OCI-LY7 (cell line): ENCODE measurements at regions not wholly inside any gene's neighbourhood (a gene's known extent, or its start where the extent isn't known, plus 50 kb on each side); places are given as distances from the start of the nearest gene placed in this dataset.

ENCODE experiments used
- BruUV-seq: library from RNA; stranded (reverse); fragments of 400-500 nt; replicated peaks from 2 replicates; lab custom pipeline; 2021; lab: Mats Ljungman, UMichigan
- CTCF ChIA-PET: fragments of 300-600 bp; sonication (Branson Sonifier 250); formaldehyde crosslinking; loops from one replicate; lab custom pipeline; 2022; ENCODE audit warnings: antibody characterized with exemption; ENCODE audit not compliant: unreplicated experiment; lab: Charles Lee
- POLR2A ChIA-PET: fragments of 300-600 bp; sonication (Branson Sonifier 250); formaldehyde crosslinking; loops from one replicate; lab custom pipeline; 2022; ENCODE audit warnings: antibody characterized with exemption; lab: Charles Lee
- DNase-seq: peaks from one replicate; pipeline ENCODE4 v3.0.0-alpha.2; 2015; ENCODE audit warnings: low spot score
- H2AFZ ChIP-seq: fragments of 200-600 bp; sonication (generic), shearing (Covaris generic); 2 replicates; pipeline ENCODE4 v1.6.1; 2014; ENCODE audit warnings: mild to moderate bottlenecking, antibody characterized with exemption, low read length, moderate library complexity
- H3K27ac ChIP-seq: fragments of 200-600 bp; sonication (generic); 2 replicates; pipeline ENCODE4 v1.5.1; 2014; ENCODE audit warnings: mixed run types, low read depth, mild to moderate bottlenecking, moderate library complexity, low read length, inconsistent platforms; ENCODE audit not compliant: poor library complexity, severe bottlenecking
- H3K36me3 ChIP-seq: fragments of 200-600 bp; sonication (generic); 2 replicates; pipeline ENCODE4 v1.6.1; 2014; ENCODE audit warnings: mild to moderate bottlenecking, antibody characterized with exemption, low read length, moderate library complexity, mixed read lengths; ENCODE audit not compliant: insufficient read depth
- H3K4me1 ChIP-seq: fragments of 200-600 bp; sonication (generic); 2 replicates; pipeline ENCODE4 v1.5.1; 2014; ENCODE audit warnings: mild to moderate bottlenecking, low read length; ENCODE audit not compliant: insufficient read depth, poor library complexity, severe bottlenecking
- H3K4me2 ChIP-seq: fragments of 200-600 bp; sonication (generic); 2 replicates; pipeline ENCODE4 v1.6.1; 2014; ENCODE audit warnings: mild to moderate bottlenecking, low read length
- H3K4me3 ChIP-seq: fragments of 200-600 bp; sonication (generic); 2 replicates; pipeline ENCODE4 v1.5.1; 2014; ENCODE audit warnings: mild to moderate bottlenecking, low read depth, low read length; ENCODE audit not compliant: poor library complexity, severe bottlenecking
- H3K79me2 ChIP-seq: fragments of 200-600 bp; sonication (generic); 2 replicates; pipeline ENCODE4 v1.6.1; 2016; ENCODE audit warnings: low read depth, mild to moderate bottlenecking, low read length, moderate library complexity, mixed read lengths; ENCODE audit not compliant: insufficient read depth
- H3K9me2 ChIP-seq: fragments of 200-600 bp; sonication (generic); 2 replicates; pipeline ENCODE4 v1.6.1; 2016; ENCODE audit warnings: mild to moderate bottlenecking, low read length, mixed read lengths; ENCODE audit not compliant: insufficient read depth
- H3K9me3 ChIP-seq: fragments of 200-600 bp; sonication (generic); 2 replicates; pipeline ENCODE4 v1.6.1; 2014; ENCODE audit warnings: mild to moderate bottlenecking, mixed run types, low read length, mixed read lengths
- H4K20me1 ChIP-seq: fragments of 200-600 bp; sonication (generic); 2 replicates; pipeline ENCODE4 v1.6.1; 2014; ENCODE audit warnings: mild to moderate bottlenecking, antibody characterized with exemption, low read length, moderate library complexity, mixed read lengths; ENCODE audit not compliant: insufficient read depth
- EZH2phosphoT487 ChIP-seq: fragments of 200-600 bp; sonication (generic); IDR thresholded peaks from 2 replicates; pipeline ENCODE4 v1.6.1; 2018; ENCODE audit warnings: low read depth, borderline replicate concordance, mild to moderate bottlenecking, mixed run types, antibody characterized with exemption, low read length, moderate library complexity, mixed read lengths
- intact Hi-C: fragments of 100-400 bp; cut with micrococcal nuclease; formaldehyde crosslinking; loops from one replicate; pipeline ENCODE4 v1.10.0; 2022; ENCODE audit not compliant: unreplicated experiment
- TF ChIP-seq, protein P1 (sequence below): fragments of 200-600 bp; sonication (generic); conservative IDR thresholded peaks from 2 replicates; pipeline ENCODE4 v1.5.1; 2014; ENCODE audit warnings: mild to moderate bottlenecking, antibody characterized with exemption, low read length, moderate library complexity, mixed read lengths

DNA sequence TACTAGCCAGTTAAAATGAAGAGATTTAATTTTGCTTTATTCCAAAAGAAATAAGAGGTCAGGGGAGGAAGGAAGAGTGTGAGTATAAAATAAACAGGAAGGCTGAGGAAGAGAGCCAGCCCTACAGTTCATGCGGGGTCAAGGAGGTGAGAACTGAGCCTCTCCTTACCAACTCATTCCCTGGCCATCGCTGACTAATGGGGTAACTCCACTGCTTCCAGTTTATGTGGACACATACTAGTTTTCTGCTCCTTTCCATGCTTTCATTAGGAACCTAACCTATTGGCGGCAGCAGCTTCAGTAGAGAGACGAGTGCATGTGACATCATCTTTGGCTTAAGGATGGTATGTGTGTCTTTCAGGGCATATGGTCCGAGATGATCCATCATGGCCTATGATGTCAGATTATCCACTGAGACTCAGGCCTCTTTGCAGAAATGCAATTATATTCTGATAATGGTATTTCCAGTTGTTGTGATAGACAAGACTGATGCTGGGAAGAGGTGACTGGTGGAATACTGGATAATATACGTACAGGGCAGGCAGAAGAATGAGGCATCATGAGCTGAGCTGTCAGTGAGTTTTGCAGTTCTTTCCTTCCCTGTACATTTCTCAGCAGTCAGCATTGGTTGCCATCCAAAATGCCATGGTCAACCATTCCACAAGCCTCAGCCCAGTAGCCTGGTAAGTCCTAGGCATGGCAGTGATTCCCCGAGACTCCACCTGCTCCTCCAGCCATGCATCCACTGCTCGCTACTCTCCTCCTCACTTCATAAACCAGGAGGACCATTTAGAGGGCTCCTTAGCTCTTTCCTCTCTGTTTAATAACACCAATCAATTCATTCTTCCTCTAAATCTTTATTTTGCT, 184.6 kb upstream of the OSR1 start:
- no peak overlapping the region for H3K4me2 ChIP-seq
- no peaks in the 10 kb centered on the region for H3K36me3 ChIP-seq
- no peaks in the 10 kb centered on the region for H3K9me2 ChIP-seq
- ChIA-PET POLR2A (no interaction called here), CTCF (no interaction called here)
- H3K27ac ChIP-seq, result no peak overlapping the region
- H3K4me1 ChIP-seq, result no peaks in the 10 kb centered on the region
- intact Hi-C loops, result no loop called here
- H3K9me3 ChIP-seq, result no peaks in the 10 kb centered on the region
- H3K79me2 ChIP-seq, result no peaks in the 10 kb centered on the region
- H3K4me3 ChIP-seq, result no peak overlapping the region
- H2AFZ ChIP-seq, result no peak overlapping the region
- DNase-seq, result no peak
- no TSS peak for BruUV-seq
- TF ChIP-seq EZH2phosphoT487, result no peak
- TF ChIP-seq, protein P1, sequence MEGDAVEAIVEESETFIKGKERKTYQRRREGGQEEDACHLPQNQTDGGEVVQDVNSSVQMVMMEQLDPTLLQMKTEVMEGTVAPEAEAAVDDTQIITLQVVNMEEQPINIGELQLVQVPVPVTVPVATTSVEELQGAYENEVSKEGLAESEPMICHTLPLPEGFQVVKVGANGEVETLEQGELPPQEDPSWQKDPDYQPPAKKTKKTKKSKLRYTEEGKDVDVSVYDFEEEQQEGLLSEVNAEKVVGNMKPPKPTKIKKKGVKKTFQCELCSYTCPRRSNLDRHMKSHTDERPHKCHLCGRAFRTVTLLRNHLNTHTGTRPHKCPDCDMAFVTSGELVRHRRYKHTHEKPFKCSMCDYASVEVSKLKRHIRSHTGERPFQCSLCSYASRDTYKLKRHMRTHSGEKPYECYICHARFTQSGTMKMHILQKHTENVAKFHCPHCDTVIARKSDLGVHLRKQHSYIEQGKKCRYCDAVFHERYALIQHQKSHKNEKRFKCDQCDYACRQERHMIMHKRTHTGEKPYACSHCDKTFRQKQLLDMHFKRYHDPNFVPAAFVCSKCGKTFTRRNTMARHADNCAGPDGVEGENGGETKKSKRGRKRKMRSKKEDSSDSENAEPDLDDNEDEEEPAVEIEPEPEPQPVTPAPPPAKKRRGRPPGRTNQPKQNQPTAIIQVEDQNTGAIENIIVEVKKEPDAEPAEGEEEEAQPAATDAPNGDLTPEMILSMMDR, result no peak
- no peaks in the 10 kb centered on the region for H4K20me1 ChIP-seq

DNA sequence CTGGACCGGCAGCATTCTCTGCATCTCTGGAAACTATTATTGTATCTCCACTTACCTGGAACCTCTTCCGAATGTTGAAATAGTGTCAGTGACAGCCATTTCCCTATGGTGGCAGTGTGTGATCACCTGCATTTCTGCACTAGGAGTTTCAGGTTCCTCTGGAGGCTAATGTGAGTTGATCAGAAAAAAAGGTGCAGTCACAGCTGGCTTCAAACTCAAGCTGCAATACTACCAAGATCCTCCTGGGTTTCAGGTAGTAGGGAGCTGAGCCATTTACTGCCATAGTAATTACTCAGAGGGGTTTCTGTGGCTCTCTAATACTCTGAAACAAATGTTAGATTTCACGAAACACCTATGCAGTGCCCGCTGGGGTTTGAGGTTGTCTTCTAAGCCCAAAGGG, 183.5 kb upstream of the OSR1 start:
- Histone ChIP-seq H3K36me3 (no peaks in the 10 kb centered on the region), H3K79me2 (no peaks in the 10 kb centered on the region), H3K9me2 (no peaks in the 10 kb centered on the region), H4K20me1 (no peaks in the 10 kb centered on the region), H3K4me1 (no peaks in the 10 kb centered on the region), H3K9me3 (no peaks in the 10 kb centered on the region), H3K4me3 (no peak overlapping the region), H2AFZ (no peak overlapping the region), H3K27ac (no peak overlapping the region), H3K4me2 (no peak overlapping the region)
- DNase-seq, result no peak
- ChIA-PET POLR2A (interaction anchor here (0.7 kb wide), 1 partner anchor 114 kb away, joined by 3 read pairs; no protein-coding TSS in a partner anchor), CTCF (no interaction called here)
- TF ChIP-seq, protein P1, result no peak
- no peak for TF ChIP-seq EZH2phosphoT487
- BruUV-seq, result no TSS peak
- intact Hi-C loops, result no loop called here
